CD4-positive, alpha-beta T cell treated with Interleukin-2 at 100 ng/mL for 4 hours (primary cell): ENCODE measurements at regions not wholly inside any gene's neighbourhood (a gene's known extent, or its start where the extent isn't known, plus 50 kb on each side); places are given as distances from the start of the nearest gene placed in this dataset.
"Not testable (repeated sequence)": the region's sequence is repeated elsewhere in the genome, so short reads cannot be mapped to it uniquely, and the experiment has no call there.

Experiments
- DNase-seq: peaks from one replicate; pipeline ENCODE4 v3.0.0-alpha.2; 2020; ENCODE audit warnings: low spot score

- DNase-seq = no peak
Measured at GRCh38 chr12:11539156-11539555, 110.3 kb upstream of the ETV6 start.

DNA sequence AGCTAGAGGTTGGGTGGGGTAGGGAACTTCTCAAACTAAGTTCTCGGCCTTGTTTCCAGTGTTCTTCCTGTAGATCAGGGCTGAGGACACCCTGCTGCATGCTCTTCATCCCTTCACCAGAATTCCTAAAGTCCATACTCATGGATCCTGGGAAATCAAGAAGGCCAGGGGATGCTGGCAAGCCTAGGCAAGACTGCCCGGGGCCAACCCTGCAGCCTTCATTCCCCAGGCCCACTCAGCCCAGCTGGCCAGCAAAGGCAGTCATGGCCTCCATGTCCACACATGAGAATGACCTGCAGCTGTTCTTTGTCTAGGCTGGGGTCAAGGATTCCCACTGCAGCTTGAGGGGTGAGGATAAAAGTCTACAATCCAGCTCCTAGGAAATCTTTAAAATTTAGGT, 109.3 kb upstream of the ETV6 start:
- DNase-seq = no peak

DNA sequence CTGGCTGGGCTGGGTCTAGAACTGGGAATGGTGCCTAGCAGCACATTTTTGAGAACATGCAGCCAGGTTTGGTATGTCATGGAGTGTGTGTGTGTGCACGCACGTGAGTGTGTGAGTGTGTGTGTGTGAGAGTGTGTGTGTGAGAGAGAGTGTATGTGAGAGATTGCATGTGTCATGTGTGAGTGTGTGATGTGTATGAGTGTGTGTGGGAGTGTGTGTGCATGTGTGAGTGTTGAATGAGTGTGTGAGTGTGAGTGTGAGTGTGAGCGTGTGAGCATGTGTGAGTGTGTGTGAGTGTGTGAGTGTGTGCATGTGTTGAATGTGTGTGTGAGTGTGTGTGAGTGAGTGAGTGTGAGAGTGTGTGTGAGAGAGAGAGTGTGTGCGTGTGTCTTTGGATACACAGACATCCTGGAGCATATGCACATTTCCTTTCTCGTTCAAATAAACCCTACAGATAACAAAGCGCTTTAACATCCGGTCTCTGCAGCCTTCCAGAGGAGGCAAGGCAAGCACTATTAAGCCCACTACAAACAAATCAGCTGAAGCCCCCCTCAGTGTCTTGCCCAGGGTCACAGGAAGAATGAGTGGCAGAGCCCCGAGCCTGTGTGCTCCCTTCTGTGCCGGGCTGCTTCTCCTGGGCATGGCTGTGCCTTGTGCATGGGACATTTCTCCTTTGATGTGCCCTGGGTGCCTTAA, 108.7 kb upstream of the ETV6 start:
- DNase-seq = no peak

DNA sequence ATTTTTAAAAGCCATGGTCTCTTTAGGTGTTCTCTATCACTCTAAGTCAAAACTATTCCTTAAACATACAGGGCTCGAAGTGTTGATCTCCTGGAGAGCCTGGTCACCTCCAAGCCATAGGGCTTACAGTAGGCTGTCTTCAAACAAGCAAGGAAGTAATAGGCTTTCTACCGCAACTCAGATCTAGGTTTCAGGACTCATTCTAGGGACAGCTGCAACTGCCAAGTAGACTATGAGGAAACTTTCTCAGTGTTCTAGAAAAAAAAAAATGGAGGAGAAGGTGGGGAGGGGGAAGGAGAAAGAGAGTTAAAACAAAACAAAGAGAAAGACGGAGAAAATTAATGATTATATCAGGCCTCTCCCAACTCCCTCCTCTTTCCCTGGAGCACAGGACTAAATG, 106.9 kb upstream of the ETV6 start:
- no peak for DNase-seq

DNA sequence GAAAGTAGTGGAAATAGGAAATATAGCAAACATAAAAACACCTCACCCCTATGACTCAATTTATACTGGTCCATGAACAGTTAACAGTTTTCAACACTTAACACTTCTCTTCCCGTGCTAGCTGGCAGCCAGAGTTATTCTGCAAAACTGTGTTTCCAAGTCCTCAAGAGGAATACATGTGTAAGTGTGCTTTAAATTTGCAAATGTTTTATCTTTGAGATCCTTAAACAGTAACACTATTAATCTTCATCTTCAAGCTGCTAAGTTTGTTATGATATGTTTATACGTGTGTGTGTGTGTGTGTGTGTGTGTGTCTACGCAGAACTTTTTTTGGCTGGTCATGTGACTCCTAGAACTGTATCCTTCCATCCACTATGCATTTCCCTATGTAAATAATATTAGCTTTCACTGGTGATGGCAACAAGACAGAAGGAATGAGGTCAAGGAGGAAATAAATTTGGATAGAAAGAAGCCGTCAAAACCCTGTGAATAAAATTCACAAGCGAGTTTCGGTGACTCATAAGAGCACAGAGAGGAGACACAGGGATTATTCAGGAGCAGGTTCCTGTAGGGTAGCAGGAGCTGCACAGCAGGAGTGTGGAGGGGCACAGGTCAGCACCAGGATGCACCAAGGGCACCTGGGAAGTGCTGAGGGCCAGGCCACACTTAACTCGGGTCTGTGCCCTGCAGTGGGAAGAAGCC, 105.9 kb upstream of the ETV6 start:
- DNase-seq = no peak

GRCh38 chr12:11545484-11546330, 103.8 kb upstream of the ETV6 start:
- peak; percentile 49 for DNase-seq

DNA sequence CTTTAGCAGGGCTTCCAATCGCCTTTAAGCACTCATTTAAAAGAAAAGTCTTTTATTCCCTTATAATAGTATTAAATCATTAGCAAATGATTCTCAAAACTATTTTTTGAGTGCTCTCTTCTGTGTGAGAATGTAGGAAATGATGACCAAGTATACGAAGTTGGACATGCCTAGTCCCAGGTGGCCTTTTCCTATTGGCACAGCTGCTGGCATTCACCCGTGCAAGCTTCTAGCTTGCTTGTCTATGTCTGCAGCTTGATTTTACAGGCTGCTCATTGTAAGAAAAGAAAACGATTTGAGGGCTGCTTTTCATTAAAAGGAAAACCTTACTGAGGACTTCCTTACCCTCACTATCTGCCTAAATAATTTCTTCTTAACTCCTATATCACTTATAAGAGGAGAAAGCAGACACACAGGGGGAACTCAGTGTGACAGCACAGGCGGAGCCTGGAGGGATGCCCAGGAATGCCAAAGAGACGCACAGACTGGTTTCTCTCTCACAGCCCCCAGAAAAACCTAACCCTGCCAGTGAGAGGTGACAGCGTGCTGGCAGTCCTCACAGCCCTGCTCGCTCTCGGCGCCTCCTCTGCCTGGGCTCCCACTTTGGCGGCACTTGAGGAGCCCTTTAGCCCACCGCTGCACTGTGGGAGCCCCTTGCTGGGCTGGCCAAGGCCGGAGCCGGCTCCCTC, 102.7 kb upstream of the ETV6 start:
- not testable (repeated sequence) for DNase-seq

GRCh38 chr12:11547271-11547646, 102.2 kb upstream of the ETV6 start:
- not testable (repeated sequence) for DNase-seq

DNA sequence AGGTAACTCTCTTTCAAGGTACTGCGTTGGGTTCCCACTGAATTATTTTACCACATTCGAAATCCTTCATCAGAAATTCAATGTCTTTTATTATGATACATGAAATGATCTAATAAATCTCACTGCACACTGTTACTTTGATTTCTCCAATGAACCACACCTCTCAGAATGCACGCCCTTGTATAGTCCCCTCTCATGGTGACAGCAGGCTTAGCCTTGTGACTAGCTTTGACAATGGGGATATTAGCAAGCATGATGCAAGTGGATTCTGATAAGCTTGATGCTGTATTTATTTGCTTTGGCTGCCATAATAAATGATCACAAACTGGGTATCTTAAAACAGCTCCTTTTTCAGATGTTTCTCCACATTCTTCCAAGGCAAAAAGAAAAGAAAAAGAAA, 100.4 kb upstream of the ETV6 start:
- DNase-seq = no peak

GRCh38 chr12:11553871-11554533, 95.5 kb upstream of the ETV6 start:
- peak; percentile 67 for DNase-seq

GRCh38 chr12:11555195-11555594, 94.3 kb upstream of the ETV6 start:
- DNase-seq = no peak

DNA sequence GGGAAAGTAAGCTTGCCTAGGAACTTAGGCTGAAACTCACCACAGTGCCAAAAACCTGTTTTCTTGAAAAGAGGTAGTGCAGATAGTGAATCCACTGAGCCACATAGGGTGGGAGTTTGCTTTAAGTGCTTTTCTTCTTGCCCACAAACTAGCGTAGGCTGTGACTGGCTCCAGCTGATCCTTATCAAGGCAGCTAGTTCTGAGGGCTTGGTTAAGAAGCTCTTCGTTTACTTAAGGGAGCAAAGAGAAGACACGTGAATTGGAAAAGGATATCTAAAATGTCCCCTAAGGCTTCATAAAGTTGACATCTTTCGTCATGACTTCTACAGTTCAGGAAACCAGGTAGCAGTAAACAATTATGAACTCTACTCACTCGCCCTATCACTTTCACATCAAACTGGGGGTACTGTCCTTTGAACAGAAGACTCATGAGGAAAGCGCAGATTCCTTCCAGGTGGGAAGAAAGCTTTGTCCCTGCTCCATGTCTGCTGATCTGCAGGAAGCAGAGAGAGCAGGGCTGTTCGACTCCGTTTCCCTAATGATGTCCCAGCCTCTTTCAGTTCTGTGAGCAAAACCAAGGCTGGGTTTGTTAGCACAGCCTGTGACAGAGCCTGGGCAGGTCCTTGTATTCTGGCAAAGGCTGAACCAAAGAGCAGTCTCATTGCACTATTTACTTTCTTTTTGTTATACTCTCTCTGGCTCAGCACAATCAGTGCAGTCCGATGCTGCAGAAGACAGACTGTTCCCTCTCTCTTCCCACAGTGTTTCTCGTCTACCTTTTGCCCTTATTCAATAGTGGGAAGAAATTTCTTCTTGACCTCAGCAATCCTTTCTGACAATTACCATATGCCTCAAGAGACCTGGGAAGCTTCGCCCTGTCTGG, 93.5 kb upstream of the ETV6 start:
- no peak for DNase-seq

DNA sequence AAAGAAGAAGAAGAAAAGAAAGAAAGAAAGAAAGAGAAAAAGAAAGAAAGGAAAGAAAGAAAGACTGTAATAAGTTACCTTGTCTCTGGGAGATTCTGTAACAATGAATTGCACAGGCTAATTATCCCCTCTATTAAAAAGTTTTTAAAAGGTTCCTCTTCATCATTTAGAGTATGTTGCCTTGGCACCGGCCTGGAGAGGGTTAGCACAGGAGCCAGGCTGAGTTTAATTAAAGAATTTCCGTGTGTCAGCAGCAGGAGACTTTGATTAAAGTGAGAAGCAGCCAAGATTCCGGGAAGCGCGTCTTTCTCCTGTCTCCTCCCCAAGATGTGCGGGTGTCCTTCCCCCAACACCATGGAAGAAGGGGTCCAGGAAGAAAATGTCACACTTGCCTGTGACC, 92.8 kb upstream of the ETV6 start:
- DNase-seq = no peak

DNA sequence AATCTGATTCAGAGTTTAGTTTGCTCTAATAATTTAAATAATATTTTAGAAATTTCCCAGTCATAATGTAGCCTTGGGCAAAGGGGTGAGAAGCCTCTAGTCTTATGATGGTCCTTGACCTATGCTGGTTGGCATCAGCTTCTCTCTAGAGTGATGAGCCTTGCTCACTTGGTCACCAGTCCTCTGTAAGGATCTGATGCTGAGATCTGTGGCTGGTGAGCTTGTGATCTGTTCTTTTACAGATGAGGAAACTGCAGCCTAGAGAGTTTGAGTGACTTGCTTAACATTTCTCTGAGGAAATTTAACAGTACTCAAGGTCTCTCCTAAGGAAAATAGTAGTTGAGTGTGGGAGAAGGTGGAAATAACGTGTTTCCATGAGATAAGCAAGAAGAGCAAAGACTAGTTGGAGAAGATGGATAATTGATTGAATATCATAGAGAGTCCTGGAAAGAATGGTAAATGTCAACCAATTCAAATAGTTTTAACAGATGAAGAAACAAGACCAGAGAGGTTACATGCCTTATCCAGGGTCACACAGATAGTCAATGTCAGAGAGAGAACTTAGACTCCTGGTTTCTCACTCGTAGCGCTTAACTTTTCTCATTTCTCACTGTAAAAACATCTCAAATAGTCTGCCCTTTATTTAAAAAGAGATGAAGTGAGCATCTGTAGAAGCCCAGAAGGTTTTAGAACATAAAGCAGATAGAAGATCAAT, 89.7 kb upstream of the ETV6 start:
- no peak for DNase-seq

DNA sequence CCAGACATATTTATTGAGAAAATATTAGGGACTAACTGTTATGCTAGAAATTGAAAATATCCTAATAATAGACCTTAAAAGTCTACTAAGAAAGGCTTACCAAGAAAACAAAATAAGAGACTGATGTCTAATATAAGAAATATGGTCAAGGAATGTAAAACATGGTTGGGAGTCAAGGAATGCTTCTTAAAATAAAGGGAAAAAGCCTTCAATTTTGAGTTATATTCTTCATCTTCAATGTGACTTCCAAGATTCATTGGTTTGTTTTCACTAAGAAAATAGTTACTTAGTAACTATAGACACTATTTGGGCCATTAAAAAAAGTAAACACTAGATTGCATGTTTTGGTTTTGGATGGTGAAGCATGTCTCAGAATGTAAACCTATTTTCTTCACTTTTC, 88.1 kb upstream of the ETV6 start:
- no peak for DNase-seq

DNA sequence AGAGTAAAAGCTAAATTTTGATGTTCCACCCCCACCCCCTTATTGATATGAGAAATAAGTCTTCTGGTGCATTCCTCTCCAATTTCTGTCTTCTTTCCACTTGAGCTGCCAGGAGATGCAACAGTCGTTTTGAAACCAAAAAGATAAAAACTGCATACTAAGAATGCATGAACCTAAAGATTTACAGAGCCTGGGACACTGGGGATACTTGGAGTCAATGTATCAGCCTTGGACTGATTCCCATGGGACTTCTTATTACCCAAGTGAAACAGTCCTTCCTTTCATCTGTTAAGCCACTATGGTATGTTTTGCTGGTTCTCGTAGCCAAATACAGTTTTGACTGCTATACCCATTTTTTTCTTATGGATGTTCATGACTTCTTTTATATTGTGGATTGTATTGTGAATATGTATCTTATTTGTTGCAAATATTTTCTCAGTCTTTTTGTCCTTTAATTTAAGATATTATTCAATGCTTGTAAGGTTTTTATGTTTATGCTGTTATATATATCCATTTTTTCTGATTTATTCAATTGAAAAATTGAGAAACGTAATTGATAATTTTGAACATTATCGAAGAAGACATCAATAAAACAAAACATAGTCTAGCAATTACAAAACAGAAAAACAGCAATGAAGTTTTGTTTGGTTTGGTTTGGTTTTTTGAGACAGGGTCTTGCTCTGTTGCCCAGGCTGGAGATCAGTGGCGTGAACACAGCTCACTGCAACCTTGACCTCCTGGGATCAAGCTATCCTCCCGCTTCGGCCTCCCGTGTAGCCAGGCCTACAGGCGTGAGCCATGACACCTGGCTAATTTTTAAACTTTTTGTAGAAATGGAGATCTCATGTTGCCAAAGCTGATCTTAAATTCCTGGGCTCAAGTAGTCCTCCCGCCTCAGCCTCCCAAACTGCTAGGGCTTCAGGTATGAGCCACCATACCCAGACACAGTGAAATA, 85.4 kb upstream of the ETV6 start:
- DNase-seq = no peak

- no peak for DNase-seq
Measured at GRCh38 chr12:11564984-11565651, 84.4 kb upstream of the ETV6 start.

DNA sequence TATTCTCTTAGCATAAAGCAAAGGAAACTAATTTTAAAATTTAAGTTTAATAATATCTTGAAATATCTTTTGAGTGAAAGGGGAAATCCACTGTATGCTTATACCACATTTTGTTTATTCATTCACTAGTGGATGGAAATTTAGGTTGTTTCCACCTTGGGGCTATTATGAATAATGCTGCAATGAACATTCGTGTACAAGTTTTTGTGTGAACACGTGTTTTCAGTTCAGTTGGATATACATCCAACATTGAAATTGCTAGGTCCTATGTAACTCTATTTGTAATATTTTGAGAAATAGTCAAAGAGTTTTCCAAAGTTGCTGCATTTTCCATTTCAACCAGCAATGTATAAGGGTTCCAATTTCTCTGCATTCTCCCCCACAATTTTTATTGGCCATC, 83.7 kb upstream of the ETV6 start:
- DNase-seq = no peak
